ENCODE measurements at regions not wholly inside any gene's neighbourhood (a gene's known extent, or its start where the extent isn't known, plus 50 kb on each side); places are given as distances from the start of the nearest gene placed in this dataset.

DNA sequence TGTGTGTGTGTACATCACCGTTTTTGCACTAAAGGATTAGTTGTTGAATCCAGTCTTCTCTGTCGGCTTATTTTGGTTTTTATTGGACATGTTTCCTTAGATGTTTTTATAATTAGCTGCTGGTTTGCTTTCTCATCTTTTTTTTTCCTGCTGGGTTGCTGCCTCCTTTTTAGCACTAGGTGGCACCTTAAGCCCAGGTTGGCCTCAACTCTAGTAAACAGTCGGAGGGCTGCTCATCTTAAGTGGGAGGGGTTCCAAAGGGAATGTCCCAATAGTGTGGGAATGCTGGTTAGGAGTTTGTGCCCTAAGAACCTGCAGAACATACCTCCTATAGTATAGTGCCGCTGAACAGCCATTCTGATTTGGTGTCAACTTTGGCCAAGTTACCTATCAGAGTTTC lies 570.1 kb upstream of the CXADR start:
- Mint-ChIP-seq H3K36me3 (no peaks in the 10 kb centered on the region), H3K4me1 (ENCODE audit: low read depth) (no peaks in the 10 kb centered on the region), H3K4me3 (no peak overlapping the region), H3K9me3 (ENCODE audit: low read depth) (peaks cover 18% of the 10 kb centered on the region), H3K27me3 (no peaks in the 10 kb centered on the region), H3K27ac (no peak overlapping the region)

DNA sequence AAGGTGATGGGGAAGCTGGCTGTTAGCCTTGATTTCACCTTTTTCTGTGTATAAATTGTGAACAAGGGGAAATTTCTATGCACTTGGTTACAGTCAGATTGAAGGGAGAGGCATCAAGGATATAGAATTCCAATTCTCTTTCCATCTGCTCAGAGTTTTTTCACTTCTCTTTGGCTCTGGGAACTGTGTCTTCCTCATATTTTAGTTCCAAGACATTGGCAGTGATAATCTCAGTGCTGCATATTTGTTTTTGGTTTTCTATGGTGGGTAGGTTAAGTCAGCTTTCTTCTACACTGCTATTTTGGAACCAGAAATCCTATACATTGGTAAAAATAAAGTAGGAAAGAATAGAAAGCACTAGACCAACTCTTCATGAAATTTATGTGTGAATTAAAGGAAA lies 569.6 kb upstream of the CXADR start:
- Mint-ChIP-seq H3K4me3 (no peak overlapping the region), H3K27me3 (no peaks in the 10 kb centered on the region), H3K9me3 (ENCODE audit: low read depth) (peaks cover 18% of the 10 kb centered on the region), H3K27ac (no peak overlapping the region), H3K36me3 (no peaks in the 10 kb centered on the region), H3K4me1 (ENCODE audit: low read depth) (no peaks in the 10 kb centered on the region)

DNA sequence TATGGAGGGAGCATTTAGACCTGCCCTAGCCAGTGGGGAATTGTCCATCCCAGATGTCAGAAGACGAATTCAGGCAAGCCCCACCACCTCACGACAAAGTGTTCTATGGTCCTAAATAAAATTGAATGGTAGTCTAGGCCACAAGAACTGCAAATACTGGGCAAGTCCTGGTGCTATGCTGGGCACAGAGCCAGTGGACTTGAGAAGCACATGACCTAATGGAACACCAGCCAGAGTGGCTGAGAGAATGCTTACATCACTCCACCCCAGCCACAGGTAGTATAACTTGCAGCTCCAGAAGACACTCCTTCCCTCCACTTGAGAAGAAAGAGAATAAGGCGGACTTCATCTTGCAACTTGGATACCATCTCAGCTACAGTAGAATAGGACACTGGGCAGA lies 567.3 kb upstream of the CXADR start:
- H3K27ac Mint-ChIP-seq: no peak overlapping the region
- peaks cover 18% of the 10 kb centered on the region for H3K9me3 Mint-ChIP-seq (ENCODE audit: low read depth)
- H3K4me1 Mint-ChIP-seq (ENCODE audit: low read depth): no peaks in the 10 kb centered on the region
- H3K4me3 Mint-ChIP-seq: no peak overlapping the region
- H3K36me3 Mint-ChIP-seq: no peaks in the 10 kb centered on the region
- H3K27me3 Mint-ChIP-seq: no peaks in the 10 kb centered on the region

DNA sequence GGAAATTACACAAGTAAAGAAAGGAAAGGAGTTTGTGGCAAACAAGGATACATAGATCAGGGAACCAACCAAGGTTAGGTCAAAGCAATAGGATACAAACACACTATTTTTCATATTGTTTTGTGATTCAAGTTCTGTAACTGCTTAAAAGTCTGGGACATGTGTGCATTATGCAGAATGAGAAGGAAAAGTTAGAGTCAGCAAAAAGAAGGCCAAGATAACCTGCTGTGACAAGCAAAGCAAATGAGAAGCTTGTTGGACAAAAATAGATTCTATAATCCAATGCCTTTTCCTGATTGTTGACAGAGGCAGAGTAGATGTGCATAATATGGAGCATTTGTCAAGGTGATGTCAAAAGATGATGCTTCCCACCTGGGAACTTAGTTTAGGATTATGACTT lies 556.0 kb upstream of the CXADR start:
- no peak overlapping the region for H3K27ac Mint-ChIP-seq
- no peaks in the 10 kb centered on the region for H3K4me1 Mint-ChIP-seq (ENCODE audit: low read depth)
- H3K4me3 Mint-ChIP-seq: no peak overlapping the region
- peaks cover 8% of the 10 kb centered on the region for H3K9me3 Mint-ChIP-seq (ENCODE audit: low read depth)
- H3K36me3 Mint-ChIP-seq: no peaks in the 10 kb centered on the region
- H3K27me3 Mint-ChIP-seq: no peaks in the 10 kb centered on the region

DNA sequence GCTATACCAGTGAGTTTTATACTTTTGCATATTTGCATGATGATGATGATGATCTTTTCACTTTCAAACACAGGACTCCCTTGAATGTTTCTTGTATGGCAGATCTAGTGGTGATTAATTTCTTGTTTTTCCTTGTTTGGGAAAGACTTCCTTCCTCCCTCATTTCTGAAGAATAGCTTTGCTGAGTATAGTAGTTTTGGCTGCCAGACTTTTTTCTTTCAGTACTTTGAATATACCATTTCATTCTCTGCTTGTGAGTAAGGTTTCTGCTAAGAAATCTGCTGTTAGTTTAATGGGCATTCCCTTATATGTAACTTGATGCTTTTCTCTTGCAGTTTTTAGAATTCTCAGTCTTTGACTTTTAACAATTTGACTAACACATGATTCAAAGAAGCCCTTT lies 547.4 kb upstream of the CXADR start:
- H3K4me3 Mint-ChIP-seq: no peak overlapping the region
- no peaks in the 10 kb centered on the region for H3K4me1 Mint-ChIP-seq (ENCODE audit: low read depth)
- no peak overlapping the region for H3K27ac Mint-ChIP-seq
- no peaks in the 10 kb centered on the region for H3K36me3 Mint-ChIP-seq
- peaks cover 26% of the 10 kb centered on the region for H3K9me3 Mint-ChIP-seq (ENCODE audit: low read depth)
- H3K27me3 Mint-ChIP-seq: no peaks in the 10 kb centered on the region

DNA sequence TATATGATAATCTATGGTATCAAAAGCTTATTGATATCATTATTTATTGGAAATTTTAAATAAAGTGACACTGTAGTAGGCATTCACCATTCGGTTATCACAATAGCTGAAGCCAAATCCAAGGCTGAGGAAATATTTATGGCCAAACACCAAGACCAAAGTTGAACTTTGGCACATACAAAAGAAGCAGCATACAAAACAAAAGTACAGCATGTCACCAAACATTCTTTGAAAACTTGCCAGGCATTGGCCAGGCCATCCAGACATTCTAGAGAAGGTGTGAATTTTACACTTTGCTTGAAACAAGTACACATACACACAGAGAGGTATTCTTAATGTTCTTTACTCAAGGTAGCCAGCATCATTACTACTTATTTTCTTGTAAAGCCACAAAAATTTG lies 544.4 kb upstream of the CXADR start:
- no peaks in the 10 kb centered on the region for H3K36me3 Mint-ChIP-seq
- H3K9me3 Mint-ChIP-seq (ENCODE audit: low read depth): peaks cover 31% of the 10 kb centered on the region
- no peaks in the 10 kb centered on the region for H3K27me3 Mint-ChIP-seq
- no peak overlapping the region for H3K4me3 Mint-ChIP-seq
- no peak overlapping the region for H3K27ac Mint-ChIP-seq
- no peaks in the 10 kb centered on the region for H3K4me1 Mint-ChIP-seq (ENCODE audit: low read depth)

DNA sequence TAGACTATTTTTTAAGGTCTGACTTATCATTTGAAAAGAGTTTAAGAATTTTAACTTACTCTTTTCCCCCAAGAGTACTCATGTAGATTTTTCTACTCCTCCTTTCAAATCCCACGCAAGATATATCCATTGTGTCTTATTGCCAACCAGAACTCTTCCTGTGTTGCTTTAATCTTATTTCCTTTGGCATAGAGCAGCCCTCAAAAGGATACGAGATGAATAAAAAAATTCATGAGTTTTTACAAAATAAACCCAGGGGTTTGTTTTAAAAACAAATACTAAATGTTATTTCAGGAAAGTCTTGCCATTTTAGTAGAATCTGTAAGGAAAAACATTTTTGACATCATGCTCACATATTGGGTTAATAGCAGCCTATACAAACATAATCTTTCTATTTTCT lies 543.2 kb upstream of the CXADR start:
- Mint-ChIP-seq H3K4me1 (ENCODE audit: low read depth) (no peaks in the 10 kb centered on the region), H3K4me3 (no peak overlapping the region), H3K27me3 (no peaks in the 10 kb centered on the region), H3K27ac (no peak overlapping the region), H3K36me3 (no peaks in the 10 kb centered on the region), H3K9me3 (ENCODE audit: low read depth) (peaks cover 30% of the 10 kb centered on the region)

DNA sequence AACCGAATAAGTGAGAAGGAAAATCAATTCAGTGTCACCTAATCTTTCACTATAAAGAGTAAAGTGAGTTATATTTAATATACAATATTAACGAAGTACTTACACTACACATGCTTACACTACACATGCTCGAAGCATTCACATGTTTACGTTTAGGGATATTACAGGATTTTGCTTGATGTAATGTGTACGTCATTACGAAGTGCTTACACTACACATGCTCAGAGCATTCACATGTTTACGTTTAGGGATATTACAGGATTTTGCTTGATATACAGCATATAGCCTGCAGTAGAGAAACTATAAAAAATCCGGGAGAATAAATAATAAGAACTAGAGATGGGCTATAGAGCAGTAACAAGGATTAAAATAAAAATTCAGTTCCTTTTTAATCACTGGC lies 538.8 kb upstream of the CXADR start:
- H3K36me3 Mint-ChIP-seq: no peaks in the 10 kb centered on the region
- H3K9me3 Mint-ChIP-seq (ENCODE audit: low read depth): peaks cover 19% of the 10 kb centered on the region
- H3K4me3 Mint-ChIP-seq: no peak overlapping the region
- H3K4me1 Mint-ChIP-seq (ENCODE audit: low read depth): no peaks in the 10 kb centered on the region
- no peak overlapping the region for H3K27ac Mint-ChIP-seq
- H3K27me3 Mint-ChIP-seq: no peaks in the 10 kb centered on the region

DNA sequence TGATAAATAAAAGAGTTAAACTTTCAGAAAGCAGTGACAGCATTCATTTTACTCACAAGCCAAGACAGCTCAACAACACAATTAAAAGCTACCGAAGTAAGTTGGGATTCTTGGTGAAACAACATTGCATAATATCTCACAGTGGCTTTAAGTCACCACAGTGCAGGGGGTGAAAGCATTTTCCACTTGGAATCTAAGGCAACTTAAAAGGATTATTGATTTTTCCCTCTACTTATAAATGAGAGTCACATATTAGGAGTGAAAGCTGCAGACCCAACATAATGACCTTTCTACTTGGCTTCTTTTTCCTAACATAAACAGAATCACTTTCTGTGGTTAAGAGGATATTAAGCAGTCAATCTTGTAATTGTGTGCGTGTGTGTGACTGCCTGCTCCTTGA lies 536.6 kb upstream of the CXADR start:
- Mint-ChIP-seq H3K36me3 (no peaks in the 10 kb centered on the region), H3K4me1 (ENCODE audit: low read depth) (no peaks in the 10 kb centered on the region), H3K27ac (no peak overlapping the region), H3K4me3 (no peak overlapping the region), H3K9me3 (ENCODE audit: low read depth) (peaks cover 12% of the 10 kb centered on the region), H3K27me3 (no peaks in the 10 kb centered on the region)

DNA sequence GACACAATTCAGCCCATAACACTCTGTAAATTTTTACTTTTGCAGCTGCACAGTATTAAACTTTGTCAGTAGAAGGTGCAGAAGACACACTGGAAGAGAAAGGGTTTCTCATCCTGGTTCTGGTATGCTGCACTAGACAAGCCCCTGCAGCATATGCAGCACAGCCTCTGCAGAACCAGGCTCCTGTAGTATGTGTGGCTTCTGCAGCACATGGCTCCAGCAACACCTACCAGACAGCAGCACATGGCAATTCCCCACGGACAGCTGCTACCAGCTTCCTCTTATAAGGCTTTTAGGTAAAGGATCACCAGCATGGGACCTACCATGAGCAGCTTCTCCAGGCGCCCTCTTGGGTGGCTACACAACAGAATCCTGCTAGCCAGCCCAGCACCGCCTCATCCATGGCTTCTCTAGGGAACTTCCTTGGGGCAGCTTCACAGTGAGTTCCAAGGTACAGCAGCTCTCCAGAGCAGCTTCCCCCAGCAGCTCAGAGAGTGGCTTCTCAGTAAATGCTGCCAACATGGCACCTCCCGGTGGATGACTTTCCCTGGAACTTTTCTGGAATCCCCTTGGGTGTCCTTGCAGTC lies 534.4 kb upstream of the CXADR start:
- Mint-ChIP-seq H3K9me3 (ENCODE audit: low read depth) (peaks cover 9% of the 10 kb centered on the region), H3K27me3 (no peaks in the 10 kb centered on the region), H3K4me1 (ENCODE audit: low read depth) (no peaks in the 10 kb centered on the region)

DNA sequence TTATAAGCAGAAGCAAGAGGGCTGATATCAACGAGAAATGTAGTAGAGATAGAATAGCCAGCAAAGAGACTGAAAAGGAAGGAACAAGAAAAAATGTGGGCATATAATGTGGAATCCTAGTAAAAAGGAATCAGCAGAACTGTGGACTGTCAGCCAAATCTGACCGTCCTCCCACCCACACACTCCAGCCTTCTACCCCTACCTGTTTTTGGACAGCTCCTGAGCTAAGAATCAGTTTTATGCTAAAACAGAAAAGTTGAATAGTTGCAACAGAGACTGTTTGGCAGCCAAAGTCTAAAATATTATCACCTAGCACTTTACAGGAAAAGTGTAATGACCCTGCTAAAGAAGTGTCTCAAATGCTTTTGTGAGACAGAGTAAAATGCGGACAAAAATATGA lies 533.3 kb upstream of the CXADR start:
- H3K27ac Mint-ChIP-seq: no peak overlapping the region
- H3K9me3 Mint-ChIP-seq (ENCODE audit: low read depth): peaks cover 8% of the 10 kb centered on the region
- H3K4me1 Mint-ChIP-seq (ENCODE audit: low read depth): no peaks in the 10 kb centered on the region
- H3K36me3 Mint-ChIP-seq: no peaks in the 10 kb centered on the region
- H3K27me3 Mint-ChIP-seq: no peaks in the 10 kb centered on the region
- H3K4me3 Mint-ChIP-seq: no peak overlapping the region

More for the DNA sequence above, 534.4 kb upstream of the CXADR start:
- H3K4me3 Mint-ChIP-seq: no peak overlapping the region
- no peaks in the 10 kb centered on the region for H3K36me3 Mint-ChIP-seq
- no peak overlapping the region for H3K27ac Mint-ChIP-seq

DNA sequence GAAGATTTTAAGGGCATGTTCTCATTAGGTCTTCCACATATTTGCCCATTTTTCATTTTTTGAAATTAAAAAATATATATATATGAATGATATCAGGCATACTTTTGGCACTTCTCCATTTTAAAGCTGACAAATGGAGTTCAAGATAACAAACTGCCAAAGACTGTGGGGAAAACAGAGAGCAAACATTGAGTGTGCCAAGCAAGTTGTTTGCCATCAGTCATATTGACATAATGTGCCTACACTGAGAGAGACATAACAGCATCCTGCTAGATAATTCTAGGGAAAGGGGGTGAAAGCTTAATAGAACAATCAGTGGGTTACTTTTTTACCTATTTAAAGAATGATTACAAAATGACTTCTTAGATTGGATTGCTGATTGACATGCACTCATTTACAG lies 529.4 kb upstream of the CXADR start:
- Mint-ChIP-seq H3K27me3 (no peaks in the 10 kb centered on the region), H3K4me3 (no peak overlapping the region), H3K36me3 (no peaks in the 10 kb centered on the region), H3K4me1 (ENCODE audit: low read depth) (no peaks in the 10 kb centered on the region), H3K9me3 (ENCODE audit: low read depth) (no peaks in the 10 kb centered on the region), H3K27ac (no peak overlapping the region)

DNA sequence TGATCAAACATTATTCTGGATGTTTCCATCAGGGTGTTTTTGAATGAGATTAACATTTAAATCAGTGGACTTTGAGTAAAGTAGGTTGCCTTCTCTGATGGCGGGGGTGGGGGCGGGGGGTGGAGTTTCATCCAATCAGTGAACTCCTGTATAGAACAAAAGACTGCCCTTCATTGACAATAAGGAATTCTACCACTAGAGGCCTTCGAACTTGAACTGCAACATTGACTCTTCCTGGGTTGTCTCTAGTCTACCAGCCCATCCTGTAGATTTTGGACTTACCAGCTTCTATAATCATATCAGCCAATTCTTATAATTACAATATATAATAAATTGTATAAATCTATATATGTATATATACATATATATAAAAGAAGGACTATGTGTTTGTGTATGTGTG lies 520.4 kb upstream of the CXADR start:
- no peak overlapping the region for H3K27ac Mint-ChIP-seq
- no peak overlapping the region for H3K4me3 Mint-ChIP-seq
- H3K27me3 Mint-ChIP-seq: no peaks in the 10 kb centered on the region
- no peaks in the 10 kb centered on the region for H3K4me1 Mint-ChIP-seq (ENCODE audit: low read depth)
- H3K36me3 Mint-ChIP-seq: no peaks in the 10 kb centered on the region
- H3K9me3 Mint-ChIP-seq (ENCODE audit: low read depth): peaks cover 21% of the 10 kb centered on the region

DNA sequence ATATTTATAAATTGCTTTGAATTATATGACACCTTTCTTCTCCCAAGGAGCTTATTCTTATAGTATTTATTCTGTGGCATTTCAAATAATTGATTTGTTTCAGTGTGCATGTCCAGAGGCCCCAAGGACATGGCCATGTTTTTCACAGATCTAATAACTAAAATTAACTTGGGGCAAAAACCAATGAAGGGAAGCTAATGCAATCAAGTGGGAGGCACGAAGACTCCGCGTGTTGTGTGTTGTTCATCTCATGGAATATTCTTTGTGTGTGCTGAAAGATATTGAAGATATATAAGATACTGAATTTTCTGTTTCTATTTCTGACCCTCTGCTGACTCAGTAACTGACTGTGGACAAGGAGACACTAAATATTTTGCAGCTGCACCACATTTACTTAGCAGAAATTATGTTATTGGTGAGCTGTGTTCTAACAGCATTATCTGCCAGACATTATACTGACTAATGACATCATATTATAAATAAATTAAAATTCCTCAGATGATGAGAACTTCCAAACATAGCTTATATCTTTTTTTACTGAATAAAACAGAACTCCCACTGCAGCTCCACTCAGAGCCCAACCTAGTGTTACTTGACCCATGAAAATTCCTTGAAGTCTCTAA lies 519.3 kb upstream of the CXADR start:
- Mint-ChIP-seq H3K36me3 (no peaks in the 10 kb centered on the region), H3K9me3 (ENCODE audit: low read depth) (peaks cover 21% of the 10 kb centered on the region), H3K27me3 (no peaks in the 10 kb centered on the region), H3K4me3 (no peak overlapping the region), H3K4me1 (ENCODE audit: low read depth) (no peaks in the 10 kb centered on the region), H3K27ac (no peak overlapping the region)

DNA sequence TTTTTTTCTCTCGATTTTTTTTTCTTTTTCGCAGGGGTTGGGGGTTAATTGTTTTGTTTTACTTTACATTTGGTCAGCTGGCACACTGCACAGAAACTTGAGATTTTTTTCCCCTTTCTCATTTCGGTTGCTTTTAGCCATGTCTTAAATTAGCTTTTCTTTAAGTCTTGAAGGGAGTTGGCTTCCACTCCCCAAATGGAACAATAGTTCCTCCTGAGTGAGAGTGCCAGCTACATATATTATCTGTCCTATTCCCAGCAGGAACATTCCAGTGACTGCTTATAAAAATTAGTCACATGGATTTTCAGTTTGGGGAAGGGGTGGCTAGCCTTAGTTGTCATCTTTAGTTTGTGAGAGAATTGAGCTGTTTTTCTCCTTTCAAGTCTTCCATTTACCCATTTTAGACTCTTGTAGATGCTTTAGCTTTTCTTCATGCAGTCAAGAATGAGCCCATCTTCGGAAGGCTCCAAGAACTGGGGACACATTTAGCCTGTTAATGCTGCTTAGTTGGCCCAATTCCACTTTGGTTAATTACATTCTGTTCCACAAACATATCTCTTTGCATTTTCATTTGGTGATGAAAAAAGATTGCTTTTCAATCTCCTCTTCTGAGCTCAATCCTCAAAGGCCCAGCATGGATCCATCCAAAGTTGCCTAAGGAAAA lies 510.1 kb upstream of the CXADR start:
- Mint-ChIP-seq H3K36me3 (no peaks in the 10 kb centered on the region), H3K4me3 (no peak overlapping the region), H3K4me1 (ENCODE audit: low read depth) (peaks cover 13% of the 10 kb centered on the region), H3K27me3 (no peaks in the 10 kb centered on the region), H3K9me3 (ENCODE audit: low read depth) (peaks cover 5% of the 10 kb centered on the region), H3K27ac (no peak overlapping the region)

DNA sequence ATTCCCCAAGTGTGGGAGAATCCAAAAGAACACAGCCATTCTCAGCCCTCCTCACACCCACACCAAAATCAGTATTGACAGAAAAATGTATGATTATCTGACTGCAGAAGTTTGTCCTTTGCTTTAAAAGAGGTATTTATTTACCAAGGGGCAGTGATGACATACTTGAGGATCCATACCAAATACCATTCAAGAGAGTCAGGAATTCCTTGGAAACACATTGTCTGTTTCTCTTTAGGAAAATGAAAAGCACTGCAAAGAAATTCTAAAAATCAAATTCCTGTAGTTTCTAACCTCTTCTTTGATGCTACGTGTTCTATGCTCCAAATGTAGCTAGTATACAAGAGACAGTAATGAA lies 509.6 kb upstream of the CXADR start:
- Mint-ChIP-seq H3K9me3 (ENCODE audit: low read depth) (peaks cover 5% of the 10 kb centered on the region), H3K27me3 (no peaks in the 10 kb centered on the region), H3K4me1 (ENCODE audit: low read depth) (peaks cover 13% of the 10 kb centered on the region)

More for the DNA sequence above, 509.6 kb upstream of the CXADR start:
- Mint-ChIP-seq H3K36me3 (no peaks in the 10 kb centered on the region), H3K4me3 (no peak overlapping the region), H3K27ac (no peak overlapping the region)

Measured in activated naive CD8-positive, alpha-beta T cell (primary cell).